ENCODE measurements at regions not wholly inside any gene's neighbourhood (a gene's known extent, or its start where the extent isn't known, plus 50 kb on each side); places are given as distances from the start of the nearest gene placed in this dataset.
"Not testable (repeated sequence)": the region's sequence is repeated elsewhere in the genome, so short reads cannot be mapped to it uniquely, and the experiment has no call there.

DNA sequence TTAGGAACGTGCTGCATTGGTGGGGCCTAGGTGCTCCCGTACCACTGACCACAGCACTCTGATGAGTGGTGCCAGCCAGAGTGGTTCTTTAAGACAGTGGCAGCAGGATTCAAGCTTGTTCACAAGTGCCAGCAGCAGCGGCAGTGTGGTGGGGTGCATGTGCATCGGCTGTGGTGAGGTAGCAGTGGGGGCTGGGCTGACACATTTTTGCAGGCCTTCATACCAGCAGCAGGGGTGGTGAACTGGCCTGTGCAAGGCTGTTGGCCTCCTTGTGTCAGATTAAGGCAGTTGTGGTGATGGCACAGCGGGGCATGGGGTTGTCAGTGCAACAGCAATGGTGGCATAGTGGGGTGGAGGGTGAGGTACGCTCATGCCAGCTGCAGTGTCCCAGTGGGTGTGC lies 131.4 kb downstream of the PABPC4L start:
- TF ChIP-seq CHD4 (IDR thresholded peaks at IDR 0.05; ENCODE audit: borderline replicate concordance) (no peak), EHMT2 (IDR thresholded peaks at IDR 0.05; ENCODE audit: low read depth) (no peak)
- ChIA-PET CTCF (interaction anchor here (0.9 kb wide), 1 partner anchor 27 kb away, joined by 3 read pairs; no protein-coding TSS in a partner anchor), POLR2A (no interaction called here)
- Histone ChIP-seq H3K9me3 (no peaks in the 10 kb centered on the region), H3K4me2 (no peak overlapping the region), H3K27ac (no peak overlapping the region), H3K4me3 (no peak overlapping the region), H3K4me1 (no peaks in the 10 kb centered on the region)
- ATAC-seq, result no peak
- DNase-seq (ENCODE audit: low read depth in 1 of 2, low spot score in 1 of 2), result no peak
- WGBS (ENCODE audit: missing lambda C conversion rate), result 34% methylated on average over 2 of the region's 6 CpGs
- no peak for FAIRE-seq

DNA sequence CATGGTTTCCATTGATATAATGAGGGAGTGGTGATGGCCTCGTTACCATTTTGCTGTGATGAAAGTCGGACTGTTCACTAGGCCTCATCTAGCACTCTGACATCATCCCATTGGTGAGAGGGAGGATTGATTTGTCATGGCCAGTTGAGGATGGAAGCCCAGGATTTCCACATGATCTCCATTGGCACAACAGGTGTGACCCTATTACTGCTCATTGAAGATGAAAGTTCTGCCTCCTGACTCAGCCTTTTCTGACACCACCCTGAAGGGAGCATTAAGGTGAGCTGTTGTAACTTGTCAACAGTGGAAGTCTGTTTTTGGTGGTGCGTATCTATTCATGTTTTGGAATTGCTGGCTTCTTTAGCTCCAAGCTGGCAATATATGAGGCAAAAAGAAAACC lies 144.2 kb downstream of the PABPC4L start:
- POLR2A ChIA-PET, result no interaction called here
- Histone ChIP-seq H3K9me3 (no peaks in the 10 kb centered on the region), H3K27ac (no peak overlapping the region), H3K4me3 (no peak overlapping the region), H3K4me1 (no peaks in the 10 kb centered on the region), H3K4me2 (no peak overlapping the region)
- no peak for FAIRE-seq
- no peak for DNase-seq (ENCODE audit: low read depth in 1 of 2, low spot score in 1 of 2)
- 33% methylated on average over 3 of the region's 3 CpGs for WGBS (ENCODE audit: missing lambda C conversion rate)
- ATAC-seq, result no peak
- CTCF ChIA-PET, result no interaction called here
- TF ChIP-seq CHD2 (IDR thresholded peaks at IDR 0.05; ENCODE audit: low read length, partially characterized antibody) (no peak), CEBPB (IDR thresholded peaks at IDR 0.05) (no peak)

DNA sequence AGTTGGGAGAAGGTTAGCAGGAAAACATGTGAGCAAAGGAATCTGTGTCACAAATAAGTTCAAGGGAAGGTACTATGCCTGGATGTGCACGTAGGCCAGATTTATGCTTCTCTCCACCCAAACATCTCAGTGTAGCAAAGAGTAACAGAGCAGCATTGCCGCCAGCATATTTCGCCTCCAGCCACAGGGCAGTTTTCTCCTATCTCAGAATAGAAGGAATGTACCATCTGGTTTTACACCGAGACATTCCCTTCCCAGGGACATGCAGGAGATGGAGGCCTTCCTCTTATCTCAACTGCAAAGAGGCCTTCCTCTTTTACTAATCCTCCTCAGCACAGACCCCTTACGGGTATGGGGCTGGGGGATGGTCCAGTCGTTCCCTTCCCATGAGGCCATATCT lies 155.4 kb downstream of the PABPC4L start:
- H3K4me3 ChIP-seq; H3K27ac ChIP-seq; CTCF ChIA-PET; H3K4me1 ChIP-seq; ATAC-seq; H3K9me3 ChIP-seq; FAIRE-seq; DNase-seq (ENCODE audit: low read depth in 1 of 2, low spot score in 1 of 2); H3K4me2 ChIP-seq; POLR2A ChIA-PET: not testable (repeated sequence)
- 59% methylated on average over 6 of the region's 6 CpGs for WGBS (ENCODE audit: missing lambda C conversion rate)

DNA sequence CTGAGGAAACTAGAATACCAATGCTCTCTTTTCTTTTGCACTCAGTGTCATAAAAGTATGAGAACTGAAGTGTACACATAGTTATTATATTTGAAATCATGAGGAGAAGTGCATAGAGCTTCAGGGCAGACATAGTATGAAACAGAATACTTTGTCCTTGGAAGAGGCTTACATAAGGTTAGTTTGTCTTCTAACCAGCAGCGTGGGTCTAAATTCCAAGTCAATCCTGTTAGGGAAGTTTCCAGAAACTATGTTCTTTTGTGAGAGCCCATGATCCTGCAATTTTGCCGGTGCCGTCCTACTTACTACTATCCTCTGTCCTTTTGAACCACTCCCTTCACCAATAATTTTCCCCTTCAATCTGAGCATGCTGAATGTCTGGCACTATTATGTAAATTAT lies 156.2 kb downstream of the PABPC4L start:
- ATAC-seq, result no peak

DNA sequence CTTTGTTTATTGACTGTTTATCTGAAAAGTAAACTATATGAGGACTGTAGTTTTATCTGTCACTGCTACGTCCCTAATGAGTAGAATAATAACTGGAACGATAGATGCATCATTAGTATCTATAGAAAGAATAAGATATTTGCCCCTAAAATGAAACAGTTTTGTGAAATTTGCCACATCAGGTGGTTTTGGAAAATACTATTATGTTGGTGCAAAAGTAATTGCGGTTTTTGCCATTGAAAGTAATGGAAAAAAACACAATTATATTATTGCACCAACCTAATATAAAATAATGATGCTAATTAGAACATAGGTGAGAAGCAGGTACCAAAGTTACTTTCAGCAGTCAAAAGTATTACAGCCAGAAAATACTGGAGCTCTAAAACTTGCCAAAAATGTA lies 158.3 kb downstream of the PABPC4L start:
- no peak overlapping the region for H3K4me2 ChIP-seq
- WGBS (ENCODE audit: missing lambda C conversion rate), result 21% methylated on average over 3 of the region's 3 CpGs
- ChIA-PET POLR2A (no interaction called here), CTCF (interaction anchor here (1.4 kb wide), 1 partner anchor 27 kb away, joined by 3 read pairs; no protein-coding TSS in a partner anchor)
- H3K4me3 ChIP-seq, result no peak overlapping the region
- no peaks in the 10 kb centered on the region; the same call in 2 of the 3 replicates for H3K9me3 ChIP-seq
- TF ChIP-seq RNF2 (IDR thresholded peaks at IDR 0.05; ENCODE audit: borderline replicate concordance, low read depth) (no peak), MAFK (IDR thresholded peaks at IDR 0.05; ENCODE audit: partially characterized antibody) (peak; percentile 47)
- H3K27ac ChIP-seq, result no peak overlapping the region
- FAIRE-seq, result no peak
- no peaks in the 10 kb centered on the region for H3K4me1 ChIP-seq
- DNase-seq (ENCODE audit: low read depth in 1 of 2, low spot score in 1 of 2), result no peak
- ATAC-seq, result no peak

More for the DNA sequence above, 156.2 kb downstream of the PABPC4L start:
- FAIRE-seq, result no peak
- no peak overlapping the region for H3K27ac ChIP-seq
- no peak for DNase-seq (ENCODE audit: low read depth in 1 of 2, low spot score in 1 of 2)
- H3K9me3 ChIP-seq, result no peaks in the 10 kb centered on the region
- WGBS (ENCODE audit: missing lambda C conversion rate), result 26% methylated on average over 3 of the region's 3 CpGs
- H3K4me2 ChIP-seq, result no peak overlapping the region
- H3K4me1 ChIP-seq, result no peaks in the 10 kb centered on the region
- no peak overlapping the region for H3K4me3 ChIP-seq
- no peak for TF ChIP-seq HOXA7 (CRISPR knock-in tag; IDR thresholded peaks at IDR 0.05)
- TF ChIP-seq RARB (CRISPR knock-in tag; IDR thresholded peaks at IDR 0.05), result no peak
- no peak for TF ChIP-seq ESRRA (IDR thresholded peaks at IDR 0.05; ENCODE audit: borderline replicate concordance, low read length)
- no peak for TF ChIP-seq CEBPB (IDR thresholded peaks at IDR 0.05)
- TF ChIP-seq MAFK (IDR thresholded peaks at IDR 0.05; ENCODE audit: partially characterized antibody), result no peak
- TF ChIP-seq TP53 (CRISPR knock-in tag; IDR thresholded peaks at IDR 0.05), result no peak
- no peak for TF ChIP-seq RAD21 (conservative IDR thresholded peaks at IDR 0.05 in 1 of 2, IDR thresholded peaks at IDR 0.05 in 1 of 2)
- no peak for TF ChIP-seq HDAC2 (IDR thresholded peaks at IDR 0.05)
- TF ChIP-seq SMC3 (IDR thresholded peaks at IDR 0.05), result no peak
- no peak for TF ChIP-seq SREBF2 (IDR thresholded peaks at IDR 0.05)
- no peak for TF ChIP-seq FOSL2 (IDR thresholded peaks at IDR 0.05)
- no peak for TF ChIP-seq FOSL2 (CRISPR knock-in tag; IDR thresholded peaks at IDR 0.05)
- TF ChIP-seq, protein P1, sequence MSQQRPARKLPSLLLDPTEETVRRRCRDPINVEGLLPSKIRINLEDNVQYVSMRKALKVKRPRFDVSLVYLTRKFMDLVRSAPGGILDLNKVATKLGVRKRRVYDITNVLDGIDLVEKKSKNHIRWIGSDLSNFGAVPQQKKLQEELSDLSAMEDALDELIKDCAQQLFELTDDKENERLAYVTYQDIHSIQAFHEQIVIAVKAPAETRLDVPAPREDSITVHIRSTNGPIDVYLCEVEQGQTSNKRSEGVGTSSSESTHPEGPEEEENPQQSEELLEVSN (IDR thresholded peaks at IDR 0.05; ENCODE audit: borderline replicate concordance, low read depth), result no peak
- TF ChIP-seq PHF8 (IDR thresholded peaks at IDR 0.05; ENCODE audit: borderline replicate concordance, low read depth), result no peak
- no peak for TF ChIP-seq MYC (IDR thresholded peaks at IDR 0.05; ENCODE audit: borderline replicate concordance, low read length)
- TF ChIP-seq, protein P2, sequence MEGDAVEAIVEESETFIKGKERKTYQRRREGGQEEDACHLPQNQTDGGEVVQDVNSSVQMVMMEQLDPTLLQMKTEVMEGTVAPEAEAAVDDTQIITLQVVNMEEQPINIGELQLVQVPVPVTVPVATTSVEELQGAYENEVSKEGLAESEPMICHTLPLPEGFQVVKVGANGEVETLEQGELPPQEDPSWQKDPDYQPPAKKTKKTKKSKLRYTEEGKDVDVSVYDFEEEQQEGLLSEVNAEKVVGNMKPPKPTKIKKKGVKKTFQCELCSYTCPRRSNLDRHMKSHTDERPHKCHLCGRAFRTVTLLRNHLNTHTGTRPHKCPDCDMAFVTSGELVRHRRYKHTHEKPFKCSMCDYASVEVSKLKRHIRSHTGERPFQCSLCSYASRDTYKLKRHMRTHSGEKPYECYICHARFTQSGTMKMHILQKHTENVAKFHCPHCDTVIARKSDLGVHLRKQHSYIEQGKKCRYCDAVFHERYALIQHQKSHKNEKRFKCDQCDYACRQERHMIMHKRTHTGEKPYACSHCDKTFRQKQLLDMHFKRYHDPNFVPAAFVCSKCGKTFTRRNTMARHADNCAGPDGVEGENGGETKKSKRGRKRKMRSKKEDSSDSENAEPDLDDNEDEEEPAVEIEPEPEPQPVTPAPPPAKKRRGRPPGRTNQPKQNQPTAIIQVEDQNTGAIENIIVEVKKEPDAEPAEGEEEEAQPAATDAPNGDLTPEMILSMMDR (IDR thresholded peaks at IDR 0.05), result no peak
- POLR2A ChIA-PET, result no interaction called here
- CTCF ChIA-PET, result no interaction called here

Measured in A549 (cell line).